BLaER1 (cell line): ENCODE measurements at regions not wholly inside any gene's neighbourhood (a gene's known extent, or its start where the extent isn't known, plus 50 kb on each side); places are given as distances from the start of the nearest gene placed in this dataset.
A peak's percentile ranks its signal among the peaks of the same experiment; 100 is the strongest.

ENCODE experiments used
- H3K27ac ChIP-seq: shearing (Covaris generic); formaldehyde crosslinking; 2 replicates; pipeline ENCODE4 v1.8.1; 2022
- H3K27me3 ChIP-seq: shearing (Covaris generic); formaldehyde crosslinking; 2 replicates; pipeline ENCODE4 v1.8.1; 2022
- H3K36me3 ChIP-seq: shearing (Covaris generic); formaldehyde crosslinking; 2 replicates; pipeline ENCODE4 v1.8.1; 2022
- H3K4me1 ChIP-seq: shearing (Covaris generic); formaldehyde crosslinking; 2 replicates; pipeline ENCODE4 v1.8.1; 2022
- H3K4me2 ChIP-seq: shearing (Covaris generic); formaldehyde crosslinking; 2 replicates; pipeline ENCODE4 v1.8.1; 2022
- H3K4me3 ChIP-seq: shearing (Covaris generic); formaldehyde crosslinking; 2 replicates; pipeline ENCODE4 v1.8.1; 2022
- H3K9ac ChIP-seq: shearing (Covaris generic); formaldehyde crosslinking; 2 replicates; pipeline ENCODE4 v1.8.1; 2022
- H3K9me3 ChIP-seq: shearing (Covaris generic); formaldehyde crosslinking; 2 replicates; pipeline ENCODE4 v1.8.1; 2022
- H4K20me1 ChIP-seq: shearing (Covaris generic); formaldehyde crosslinking; 2 replicates; pipeline ENCODE4 v1.8.1; 2022
- Cebpa-rat ChIP-seq: shearing (Covaris generic); IDR thresholded peaks from 2 replicates; pipeline ENCODE4 v1.8.1; 2022

DNA sequence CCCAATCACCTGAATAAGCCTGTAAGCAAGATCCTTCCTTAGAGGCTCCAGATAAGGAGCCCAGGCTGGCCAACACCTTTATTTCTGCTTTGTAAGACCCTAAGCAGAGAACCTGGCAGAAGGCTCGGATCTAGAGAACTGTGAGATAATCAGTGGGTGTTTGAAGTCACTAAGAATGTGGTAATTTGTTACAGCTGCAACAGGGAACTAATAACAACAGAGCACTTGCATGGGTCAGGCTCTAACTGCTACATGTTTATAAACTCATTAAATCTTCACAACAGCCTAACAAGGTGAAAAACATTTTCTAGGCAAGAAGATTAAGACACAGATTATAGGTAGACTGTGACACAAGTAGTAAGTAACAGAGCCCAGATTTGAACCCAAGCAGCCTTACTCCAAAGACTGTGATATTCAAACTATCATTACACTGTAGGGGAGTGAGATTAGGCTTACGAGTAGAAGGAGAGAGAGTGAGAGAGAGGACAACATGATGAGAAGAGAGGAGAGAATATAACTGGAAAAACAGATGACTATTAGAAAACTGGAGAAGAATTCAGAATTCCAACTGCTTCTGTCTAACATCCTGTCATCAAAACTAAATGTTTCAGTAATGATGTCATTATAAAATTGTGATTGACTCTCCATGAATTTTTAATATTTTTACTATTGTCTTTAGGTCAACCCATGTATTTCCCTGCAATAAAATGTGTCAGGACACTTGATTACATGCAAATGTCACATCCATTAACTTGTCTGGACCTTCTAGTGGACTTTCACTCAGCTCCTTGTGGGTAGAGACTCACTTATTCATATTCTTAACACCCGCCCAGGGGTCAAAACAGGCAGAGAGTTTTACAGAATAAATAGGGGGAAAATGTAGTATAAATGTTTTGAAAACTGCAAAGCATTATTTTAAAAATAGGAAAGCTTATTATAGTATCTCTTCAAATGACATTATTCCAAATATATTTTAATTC lies 290.9 kb upstream of the RGMB start:
- Histone ChIP-seq H3K9me3 (no peaks in the 10 kb centered on the region), H3K4me1 (no peaks in the 10 kb centered on the region), H3K27me3 (no peaks in the 10 kb centered on the region), H3K4me2 (no peak overlapping the region), H3K27ac (no peak overlapping the region), H4K20me1 (no peaks in the 10 kb centered on the region), H3K4me3 (no peak overlapping the region), H3K9ac (no peak overlapping the region), H3K36me3 (no peaks in the 10 kb centered on the region)
- TF ChIP-seq Cebpa-rat, result no peak

DNA sequence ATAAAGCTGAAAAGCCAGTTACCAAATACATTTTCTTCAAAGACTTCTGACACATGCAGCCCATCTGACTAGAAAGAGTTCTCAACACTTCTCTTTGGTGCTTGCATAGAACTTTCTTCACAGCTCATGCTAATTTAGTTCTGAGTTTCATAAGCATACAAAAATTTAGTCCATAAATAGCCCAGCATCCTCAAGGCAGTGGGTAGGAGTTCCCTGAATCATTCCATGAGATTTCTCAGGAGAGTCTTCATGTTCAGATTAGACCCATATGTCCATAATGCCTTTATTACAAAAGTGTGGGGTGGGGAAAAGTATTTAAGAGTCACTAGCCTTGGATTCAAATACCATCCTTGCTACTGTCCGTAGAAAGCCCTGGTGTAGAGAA lies 290.2 kb upstream of the RGMB start:
- Histone ChIP-seq H3K4me1 (no peaks in the 10 kb centered on the region), H3K4me2 (no peak overlapping the region), H4K20me1 (no peaks in the 10 kb centered on the region), H3K4me3 (no peak overlapping the region), H3K27me3 (no peaks in the 10 kb centered on the region), H3K9ac (no peak overlapping the region), H3K9me3 (no peaks in the 10 kb centered on the region), H3K27ac (no peak overlapping the region), H3K36me3 (no peaks in the 10 kb centered on the region)
- TF ChIP-seq Cebpa-rat, result no peak

DNA sequence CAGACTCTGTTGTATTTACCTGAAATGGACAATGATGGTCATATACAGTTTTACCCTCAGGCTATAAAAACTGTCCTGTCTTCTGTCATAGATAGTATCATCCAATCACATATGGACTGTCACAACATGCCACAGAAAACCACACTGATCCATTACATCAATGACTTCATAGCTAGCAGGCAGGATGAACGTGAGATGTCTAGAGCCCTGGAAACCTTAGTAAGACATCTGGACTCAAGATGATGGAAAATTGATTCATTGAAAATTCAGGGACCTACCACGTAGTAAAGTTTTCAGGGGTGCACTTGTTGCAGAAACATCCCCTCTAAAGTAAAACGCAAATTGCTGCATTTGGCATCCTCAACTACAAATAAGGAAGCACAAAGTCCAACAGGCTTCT lies 284.4 kb upstream of the RGMB start:
- TF ChIP-seq Cebpa-rat, result no peak
- Histone ChIP-seq H3K27me3 (no peaks in the 10 kb centered on the region), H3K4me2 (no peak overlapping the region), H3K9me3 (no peaks in the 10 kb centered on the region; the same call in 1 of the 2 replicates), H3K27ac (no peak overlapping the region), H3K4me3 (no peak overlapping the region), H3K9ac (no peak overlapping the region), H3K4me1 (peaks cover 7% of the 10 kb centered on the region; the same call in 1 of the 2 replicates), H3K36me3 (no peaks in the 10 kb centered on the region), H4K20me1 (no peaks in the 10 kb centered on the region)

DNA sequence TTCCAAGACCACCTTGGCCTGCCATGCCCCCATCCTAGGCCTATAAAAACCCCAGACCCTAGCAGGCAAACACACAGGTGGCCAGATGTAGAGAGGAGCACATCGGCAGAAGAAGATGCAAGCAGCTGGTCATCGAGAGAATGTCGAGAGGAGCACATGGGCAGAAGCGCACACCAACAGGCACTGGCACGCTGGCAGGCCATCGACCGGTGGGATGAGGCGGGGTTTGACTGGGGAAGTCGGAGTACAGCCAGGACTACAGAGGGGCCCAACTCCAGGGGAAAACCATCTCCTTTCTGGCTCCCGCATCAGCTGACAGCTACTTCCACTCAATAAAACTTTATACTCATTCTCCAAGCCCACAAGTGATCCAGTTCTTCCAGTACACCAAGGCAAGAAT lies 283.1 kb upstream of the RGMB start:
- TF ChIP-seq Cebpa-rat, result no peak
- Histone ChIP-seq H4K20me1 (no peaks in the 10 kb centered on the region), H3K4me2 (no peak overlapping the region), H3K9ac (no peak overlapping the region), H3K27ac (no peak overlapping the region), H3K27me3 (no peaks in the 10 kb centered on the region), H3K4me3 (no peak overlapping the region), H3K36me3 (no peaks in the 10 kb centered on the region), H3K4me1 (peaks cover 7% of the 10 kb centered on the region; the same call in 1 of the 2 replicates), H3K9me3 (no peaks in the 10 kb centered on the region; the same call in 1 of the 2 replicates)

DNA sequence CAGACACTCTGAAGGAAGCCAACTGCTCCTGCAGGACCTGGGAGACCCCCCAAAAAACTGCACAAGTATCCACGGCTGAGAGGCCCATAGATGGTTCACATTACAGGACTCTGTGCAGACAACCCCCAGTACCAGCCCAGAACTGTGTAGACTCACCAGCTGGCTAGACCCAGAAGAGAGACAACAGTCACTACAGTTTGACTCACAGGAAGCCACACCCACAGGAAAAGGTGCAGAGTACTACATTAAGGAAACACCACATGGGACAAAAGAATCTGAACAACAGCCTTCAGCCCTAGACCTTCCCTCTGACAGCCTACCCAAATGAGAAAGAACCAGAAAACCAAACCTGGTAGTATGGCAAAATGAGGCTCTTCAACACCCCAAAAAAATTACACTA lies 281.2 kb upstream of the RGMB start:
- Histone ChIP-seq H3K9me3 (no peaks in the 10 kb centered on the region; the same call in 1 of the 2 replicates), H4K20me1 (no peaks in the 10 kb centered on the region), H3K4me2 (peak overlapping the region; percentile 32; the same call in 1 of the 2 replicates), H3K27ac (no peak overlapping the region; the same call in 1 of the 2 replicates), H3K27me3 (no peaks in the 10 kb centered on the region), H3K36me3 (no peaks in the 10 kb centered on the region), H3K4me1 (peaks cover 7% of the 10 kb centered on the region; the same call in 1 of the 2 replicates), H3K4me3 (no peak overlapping the region), H3K9ac (no peak overlapping the region)
- TF ChIP-seq Cebpa-rat, result no peak

DNA sequence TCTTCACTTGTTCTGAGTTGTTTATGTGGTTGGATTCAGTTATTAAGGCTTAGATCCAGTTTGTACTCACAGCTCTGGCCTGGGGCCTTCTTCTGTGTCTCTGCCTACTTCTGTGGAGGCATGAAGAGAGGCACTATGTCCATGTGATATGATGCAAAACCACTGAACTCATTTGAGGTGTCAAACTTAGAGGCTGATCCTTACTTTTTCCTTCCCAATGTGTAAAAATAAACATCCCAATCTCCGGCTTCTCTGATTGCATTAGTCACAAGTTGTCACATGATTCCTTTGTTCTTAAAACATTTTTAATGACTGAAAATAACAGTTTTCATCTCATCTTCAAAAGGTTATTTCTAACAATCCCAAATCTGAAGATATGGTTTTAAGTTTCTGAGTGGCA lies 276.0 kb upstream of the RGMB start:
- no peaks in the 10 kb centered on the region for H3K9me3 ChIP-seq
- H3K4me3 ChIP-seq, result no peak overlapping the region
- H3K4me2 ChIP-seq, result no peak overlapping the region
- H3K36me3 ChIP-seq, result no peaks in the 10 kb centered on the region
- no peak overlapping the region for H3K9ac ChIP-seq
- H3K27me3 ChIP-seq, result no peaks in the 10 kb centered on the region
- no peak overlapping the region for H3K27ac ChIP-seq
- peaks cover 2% of the 10 kb centered on the region; the same call in 1 of the 2 replicates for H3K4me1 ChIP-seq
- no peak for TF ChIP-seq Cebpa-rat
- H4K20me1 ChIP-seq, result no peaks in the 10 kb centered on the region

DNA sequence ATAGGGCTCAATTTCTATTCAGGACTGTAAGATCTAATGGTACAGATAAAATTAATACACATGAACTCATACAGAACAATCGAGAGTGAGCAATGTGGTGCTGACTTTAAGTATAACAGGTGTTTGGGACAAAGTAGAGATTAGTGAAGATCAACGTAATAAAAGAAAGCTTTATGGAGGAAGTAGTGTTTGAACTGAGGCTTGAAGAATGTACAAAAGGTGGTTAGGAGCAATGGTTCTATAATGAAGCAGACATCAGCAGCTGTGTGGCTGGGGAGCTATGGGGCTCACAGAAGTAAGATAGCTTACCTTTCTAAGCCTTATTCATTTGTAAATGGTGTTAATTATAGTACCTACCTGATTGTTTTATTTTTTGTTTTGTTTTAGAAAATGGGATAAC lies 275.4 kb upstream of the RGMB start:
- no peak for TF ChIP-seq Cebpa-rat

DNA sequence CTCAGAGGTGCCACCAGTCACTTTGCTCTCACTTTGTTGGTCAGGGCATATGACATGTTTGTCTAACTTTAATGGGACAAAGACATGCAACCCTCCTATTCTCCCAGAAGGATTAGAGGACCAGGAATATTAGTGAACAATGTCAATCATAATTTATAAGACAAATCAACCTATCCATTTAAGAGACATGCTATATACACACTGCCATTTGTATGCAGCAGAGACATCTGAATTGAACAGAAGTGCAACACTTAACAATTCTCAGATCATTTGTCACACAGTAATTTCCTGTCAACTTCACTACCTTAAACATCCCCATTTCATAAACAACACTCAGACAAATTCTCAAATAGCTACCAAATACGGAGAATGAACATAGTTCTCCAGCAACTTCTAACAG lies 273.6 kb upstream of the RGMB start:
- Histone ChIP-seq H4K20me1 (no peaks in the 10 kb centered on the region), H3K27me3 (no peaks in the 10 kb centered on the region), H3K4me1 (no peaks in the 10 kb centered on the region), H3K9ac (no peak overlapping the region), H3K36me3 (no peaks in the 10 kb centered on the region), H3K27ac (no peak overlapping the region), H3K4me2 (no peak overlapping the region), H3K4me3 (no peak overlapping the region), H3K9me3 (no peaks in the 10 kb centered on the region)
- no peak for TF ChIP-seq Cebpa-rat

More for the DNA sequence above, 275.4 kb upstream of the RGMB start:
- no peaks in the 10 kb centered on the region for H3K36me3 ChIP-seq
- no peak overlapping the region for H3K4me2 ChIP-seq
- no peak overlapping the region for H3K9ac ChIP-seq
- H3K9me3 ChIP-seq, result no peaks in the 10 kb centered on the region
- no peak overlapping the region for H3K4me3 ChIP-seq
- H4K20me1 ChIP-seq, result no peaks in the 10 kb centered on the region
- no peaks in the 10 kb centered on the region for H3K27me3 ChIP-seq
- H3K4me1 ChIP-seq, result no peaks in the 10 kb centered on the region
- H3K27ac ChIP-seq, result no peak overlapping the region

DNA sequence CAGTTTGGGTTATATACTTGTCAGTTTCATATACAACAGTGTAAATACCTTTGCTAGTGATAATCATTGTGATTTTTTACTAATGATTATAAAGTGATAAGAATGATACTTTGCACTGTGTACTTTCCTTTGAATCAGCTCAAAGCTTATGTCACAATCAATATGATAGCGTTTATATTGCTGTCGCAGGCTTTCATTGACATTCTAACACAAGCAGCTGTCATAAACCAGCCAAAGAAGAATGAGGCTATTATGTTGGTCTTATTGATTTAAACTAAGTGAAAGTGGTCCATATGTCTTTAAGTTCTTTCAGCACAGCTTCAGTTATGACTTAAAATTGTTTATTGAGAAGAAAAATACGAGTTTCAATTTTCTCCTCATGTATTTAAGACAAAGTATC lies 272.7 kb upstream of the RGMB start:
- Histone ChIP-seq H3K27me3 (no peaks in the 10 kb centered on the region), H3K4me3 (no peak overlapping the region)

DNA sequence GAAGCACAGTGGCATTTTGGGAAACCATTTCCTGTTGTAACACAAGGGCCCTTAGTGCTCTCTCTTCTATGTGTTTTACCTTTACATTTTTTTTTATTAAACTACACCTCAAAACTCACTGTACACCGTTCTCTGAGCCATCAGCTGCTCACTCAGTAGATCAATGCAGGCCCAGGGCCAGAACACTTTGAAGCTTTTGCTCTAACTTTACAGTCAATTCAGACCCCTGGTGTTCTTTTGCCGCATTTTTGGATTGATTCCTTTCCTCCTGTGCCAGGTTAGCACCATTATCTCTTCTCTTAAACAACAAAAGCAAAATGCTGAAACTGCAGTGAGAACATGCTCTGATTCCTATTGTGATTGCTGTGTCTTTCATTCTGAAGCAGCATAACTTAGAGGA lies 269.8 kb upstream of the RGMB start:
- Histone ChIP-seq H3K4me2 (no peak overlapping the region), H3K36me3 (no peaks in the 10 kb centered on the region), H3K4me1 (no peaks in the 10 kb centered on the region), H3K27me3 (no peaks in the 10 kb centered on the region), H3K27ac (no peak overlapping the region), H3K4me3 (no peak overlapping the region), H3K9ac (no peak overlapping the region), H4K20me1 (no peaks in the 10 kb centered on the region), H3K9me3 (no peaks in the 10 kb centered on the region)
- no peak for TF ChIP-seq Cebpa-rat

More for the DNA sequence above, 272.7 kb upstream of the RGMB start:
- Histone ChIP-seq H3K9me3 (no peaks in the 10 kb centered on the region), H4K20me1 (no peaks in the 10 kb centered on the region), H3K4me1 (no peaks in the 10 kb centered on the region), H3K27ac (no peak overlapping the region), H3K36me3 (no peaks in the 10 kb centered on the region), H3K9ac (no peak overlapping the region), H3K4me2 (no peak overlapping the region)
- no peak for TF ChIP-seq Cebpa-rat
